PC-9 (cell line): ENCODE measurements at regions not wholly inside any gene's neighbourhood (a gene's known extent, or its start where the extent isn't known, plus 50 kb on each side); places are given as distances from the start of the nearest gene placed in this dataset.

ENCODE experiments used
- CTCF ChIP-seq: fragments of 200-600 bp; sonication (generic); conservative IDR thresholded peaks from 2 replicates; pipeline ENCODE4 v1.6.1; 2017; ENCODE audit warnings: mixed run types, antibody characterized with exemption, mild to moderate bottlenecking, moderate library complexity
- EZH2 ChIP-seq: fragments of 200-600 bp; sonication (generic); IDR thresholded peaks from 2 replicates; pipeline ENCODE4 v1.8.0; 2017; ENCODE audit warnings: antibody characterized with exemption, low read depth

- TF ChIP-seq EZH2 (no peak), CTCF (no peak)
Observed at GRCh38 chr5:133756756-133757155, 144.4 kb upstream of the FSTL4 start.
